ENCODE measurements at regions not wholly inside any gene's neighbourhood (a gene's known extent, or its start where the extent isn't known, plus 50 kb on each side); places are given as distances from the start of the nearest gene placed in this dataset.

DNA sequence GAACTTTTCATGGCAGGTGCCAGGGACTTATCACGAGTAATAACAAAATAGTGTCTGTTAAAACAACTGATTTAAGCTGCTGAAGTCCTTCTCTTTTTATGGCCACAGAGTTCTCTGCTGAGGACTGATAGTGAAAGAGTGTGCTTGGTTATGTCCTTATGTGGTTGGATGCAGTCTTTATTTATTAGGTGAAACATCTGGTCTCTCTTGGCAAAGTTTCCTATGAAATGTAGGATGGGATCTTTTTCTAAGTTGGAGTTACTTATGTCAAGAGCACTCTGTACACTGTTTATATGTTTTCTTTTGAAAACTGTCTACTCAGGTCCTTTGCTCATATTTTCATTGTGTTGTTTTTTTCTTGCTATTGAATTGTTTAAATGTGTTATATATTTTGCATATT, 1816.1 kb upstream of the C9orf72 start:
- TF ChIP-seq, protein P1, sequence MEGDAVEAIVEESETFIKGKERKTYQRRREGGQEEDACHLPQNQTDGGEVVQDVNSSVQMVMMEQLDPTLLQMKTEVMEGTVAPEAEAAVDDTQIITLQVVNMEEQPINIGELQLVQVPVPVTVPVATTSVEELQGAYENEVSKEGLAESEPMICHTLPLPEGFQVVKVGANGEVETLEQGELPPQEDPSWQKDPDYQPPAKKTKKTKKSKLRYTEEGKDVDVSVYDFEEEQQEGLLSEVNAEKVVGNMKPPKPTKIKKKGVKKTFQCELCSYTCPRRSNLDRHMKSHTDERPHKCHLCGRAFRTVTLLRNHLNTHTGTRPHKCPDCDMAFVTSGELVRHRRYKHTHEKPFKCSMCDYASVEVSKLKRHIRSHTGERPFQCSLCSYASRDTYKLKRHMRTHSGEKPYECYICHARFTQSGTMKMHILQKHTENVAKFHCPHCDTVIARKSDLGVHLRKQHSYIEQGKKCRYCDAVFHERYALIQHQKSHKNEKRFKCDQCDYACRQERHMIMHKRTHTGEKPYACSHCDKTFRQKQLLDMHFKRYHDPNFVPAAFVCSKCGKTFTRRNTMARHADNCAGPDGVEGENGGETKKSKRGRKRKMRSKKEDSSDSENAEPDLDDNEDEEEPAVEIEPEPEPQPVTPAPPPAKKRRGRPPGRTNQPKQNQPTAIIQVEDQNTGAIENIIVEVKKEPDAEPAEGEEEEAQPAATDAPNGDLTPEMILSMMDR (IDR thresholded peaks at IDR 0.05; ENCODE audit: low read depth, low read length, poor library complexity, severe bottlenecking): no peak
- TF ChIP-seq EZH2phosphoT487 (IDR thresholded peaks at IDR 0.05; ENCODE audit: borderline replicate concordance, low read length): no peak

All from DOHH2 (cell line).